MM.1S (cell line): ENCODE measurements at regions not wholly inside any gene's neighbourhood (a gene's known extent, or its start where the extent isn't known, plus 50 kb on each side); places are given as distances from the start of the nearest gene placed in this dataset.

Experiments used
- DNase-seq: peaks from one replicate; pipeline ENCODE4 v3.0.0-alpha.2; 2015
- H2AFZ ChIP-seq: fragments of 300-600 bp; sonication (generic); 2 replicates; pipeline ENCODE4 v1.6.0; 2016; ENCODE audit warnings: antibody characterized with exemption, low read length
- H3F3A ChIP-seq: fragments of 300-600 bp; sonication (generic); 2 replicates; pipeline ENCODE4 v1.6.1; 2016; ENCODE audit warnings: mild to moderate bottlenecking, antibody characterized with exemption, low read length, moderate library complexity, mixed read lengths; ENCODE audit not compliant: insufficient read depth
- H3K27ac ChIP-seq: fragments of 300-600 bp; sonication (generic); 2 replicates; pipeline ENCODE4 v1.5.1; 2016; ENCODE audit warnings: mild to moderate bottlenecking, low read length
- H3K27me3 ChIP-seq: fragments of 300-600 bp; sonication (generic); replicated peaks from 2 replicates; pipeline ENCODE4 v1.6.0; 2016; ENCODE audit warnings: low read length; ENCODE audit not compliant: insufficient read depth
- H3K36me3 ChIP-seq: fragments of 300-600 bp; sonication (generic); replicated peaks from 2 replicates; pipeline ENCODE4 v1.6.1; 2016; ENCODE audit warnings: mild to moderate bottlenecking, low read length, mixed read lengths; ENCODE audit not compliant: insufficient read depth
- H3K4me1 ChIP-seq: fragments of 300-600 bp; sonication (generic); 2 replicates; pipeline ENCODE4 v1.6.1; 2016; ENCODE audit warnings: low read length, mixed read lengths
- H3K4me2 ChIP-seq: fragments of 300-600 bp; sonication (generic); 2 replicates; pipeline ENCODE4 v1.6.0; 2016; ENCODE audit warnings: low read depth, low read length
- H3K4me3 ChIP-seq: fragments of 300-600 bp; sonication (generic); 2 replicates; pipeline ENCODE4 v1.5.1; 2016; ENCODE audit warnings: low read length, mixed read lengths
- H3K79me2 ChIP-seq: fragments of 300-600 bp; sonication (generic); 2 replicates; pipeline ENCODE4 v1.6.1; 2016; ENCODE audit warnings: mixed run types, low read length, mixed read lengths
- H3K9ac ChIP-seq: fragments of 300-600 bp; sonication (generic); 2 replicates; pipeline ENCODE4 v1.6.1; 2016; ENCODE audit warnings: low read length, mixed read lengths
- H3K9me2 ChIP-seq: fragments of 300-600 bp; sonication (generic); replicated peaks from 2 replicates; pipeline ENCODE4 v1.6.1; 2016; ENCODE audit warnings: mild to moderate bottlenecking, low read length, mixed read lengths; ENCODE audit not compliant: insufficient read depth
- H3K9me3 ChIP-seq: fragments of 300-600 bp; sonication (generic); replicated peaks from 2 replicates; pipeline ENCODE4 v1.6.1; 2016; ENCODE audit warnings: mild to moderate bottlenecking, low read length, mixed read lengths; ENCODE audit not compliant: insufficient read depth
- H4K20me1 ChIP-seq: fragments of 300-600 bp; sonication (generic); 2 replicates; pipeline ENCODE4 v1.6.1; 2016; ENCODE audit warnings: mild to moderate bottlenecking, low read length, moderate library complexity, mixed read lengths; ENCODE audit not compliant: insufficient read depth
- CTCF ChIP-seq: fragments of 300-600 bp; sonication (generic); IDR thresholded peaks from 2 replicates; pipeline ENCODE4 v1.5.1; 2016; ENCODE audit warnings: antibody characterized with exemption, low read length, mixed read lengths
- EZH2 ChIP-seq: fragments of 300-600 bp; sonication (generic); optimal IDR thresholded peaks from 2 replicates; pipeline ENCODE3; 2017; ENCODE audit warnings: low read depth, mild to moderate bottlenecking, antibody characterized with exemption, low read length, mixed read lengths
- EZH2phosphoT487 ChIP-seq: fragments of 300-600 bp; sonication (generic); IDR thresholded peaks from 2 replicates; pipeline ENCODE4 v1.6.1; 2018; ENCODE audit warnings: antibody characterized with exemption, low read length

GRCh38 chr9:82417501-82417900 is 428.9 kb downstream of the SPATA31D1 start:
- no peaks in the 10 kb centered on the region for H4K20me1 ChIP-seq
- H3K4me1 ChIP-seq = no peaks in the 10 kb centered on the region
- H3K79me2 ChIP-seq = no peaks in the 10 kb centered on the region
- no peaks in the 10 kb centered on the region for H3F3A ChIP-seq
- H3K27me3 ChIP-seq = no peaks in the 10 kb centered on the region
- H3K9me2 ChIP-seq = no peaks in the 10 kb centered on the region
- no peaks in the 10 kb centered on the region for H3K9me3 ChIP-seq
- no peak overlapping the region for H3K9ac ChIP-seq
- H3K4me2 ChIP-seq = no peak overlapping the region
- DNase-seq = no peak
- TF ChIP-seq EZH2 (no peak), CTCF (no peak), EZH2phosphoT487 (no peak)
- no peak overlapping the region for H3K27ac ChIP-seq
- no peak overlapping the region for H2AFZ ChIP-seq
- H3K36me3 ChIP-seq = no peaks in the 10 kb centered on the region
- H3K4me3 ChIP-seq = no peak overlapping the region

- Histone ChIP-seq H2AFZ (no peak overlapping the region), H3K9me2 (no peaks in the 10 kb centered on the region), H3K27me3 (no peaks in the 10 kb centered on the region), H3F3A (no peaks in the 10 kb centered on the region), H3K4me3 (no peak overlapping the region), H3K79me2 (no peaks in the 10 kb centered on the region), H3K9ac (no peak overlapping the region), H4K20me1 (no peaks in the 10 kb centered on the region), H3K27ac (no peak overlapping the region), H3K4me1 (no peaks in the 10 kb centered on the region), H3K4me2 (no peak overlapping the region), H3K9me3 (no peaks in the 10 kb centered on the region), H3K36me3 (no peaks in the 10 kb centered on the region)
- TF ChIP-seq CTCF (no peak), EZH2 (no peak), EZH2phosphoT487 (no peak)
- DNase-seq = no peak
Observed at GRCh38 chr9:82418334-82418733, 429.8 kb downstream of the SPATA31D1 start.

- no peak overlapping the region for H3K4me3 ChIP-seq
- no peak overlapping the region for H3K9ac ChIP-seq
- no peak overlapping the region for H2AFZ ChIP-seq
- H3K27me3 ChIP-seq = no peaks in the 10 kb centered on the region
- H3K4me2 ChIP-seq = no peak overlapping the region
- no peaks in the 10 kb centered on the region for H4K20me1 ChIP-seq
- TF ChIP-seq CTCF (no peak), EZH2phosphoT487 (no peak), EZH2 (no peak)
- no peak for DNase-seq
- no peaks in the 10 kb centered on the region for H3K9me3 ChIP-seq
- no peaks in the 10 kb centered on the region for H3K79me2 ChIP-seq
- no peaks in the 10 kb centered on the region for H3K36me3 ChIP-seq
- H3K9me2 ChIP-seq = no peaks in the 10 kb centered on the region
- no peaks in the 10 kb centered on the region for H3F3A ChIP-seq
- no peak overlapping the region for H3K27ac ChIP-seq
- no peaks in the 10 kb centered on the region for H3K4me1 ChIP-seq
Observed at GRCh38 chr9:82419696-82420486, 431.3 kb downstream of the SPATA31D1 start.
